ENCODE measurements at regions not wholly inside any gene's neighbourhood (a gene's known extent, or its start where the extent isn't known, plus 50 kb on each side); places are given as distances from the start of the nearest gene placed in this dataset.

DNA sequence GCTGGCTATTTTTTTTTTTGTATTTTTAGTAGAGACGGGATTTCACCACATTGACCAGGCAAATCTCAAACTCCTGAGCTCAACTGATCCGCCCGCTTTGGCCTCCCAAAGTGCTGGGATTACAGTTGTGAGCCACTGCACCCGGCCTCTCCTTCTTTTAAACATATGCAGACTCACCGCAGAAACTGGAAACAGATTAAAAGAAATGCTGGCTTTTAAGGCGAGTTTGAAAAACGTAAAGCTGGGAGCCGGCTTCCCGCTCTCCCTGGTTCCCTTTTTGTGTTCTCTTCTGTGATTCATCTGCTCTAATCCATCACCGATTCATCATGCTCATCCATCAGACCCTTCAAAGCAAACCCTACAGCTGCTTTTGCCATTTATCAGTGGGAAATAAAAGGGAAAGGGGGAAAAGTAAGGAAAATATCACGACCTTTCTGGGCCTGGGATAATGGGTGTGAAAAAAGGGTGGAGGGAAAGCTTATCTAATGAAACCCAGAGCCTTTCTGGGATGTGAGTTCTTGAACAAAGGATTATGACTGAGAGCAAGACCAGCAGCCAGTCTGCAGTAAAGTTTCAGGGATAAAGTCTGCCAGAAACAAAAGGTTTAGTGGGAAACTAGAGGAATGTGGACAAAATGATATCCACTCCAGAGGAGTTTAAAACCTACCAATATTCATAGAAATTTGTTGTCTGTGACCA is 92.3 kb upstream of the LRIG1 start:
- DNase-seq (ENCODE audit: low read depth), result no peak

DNA sequence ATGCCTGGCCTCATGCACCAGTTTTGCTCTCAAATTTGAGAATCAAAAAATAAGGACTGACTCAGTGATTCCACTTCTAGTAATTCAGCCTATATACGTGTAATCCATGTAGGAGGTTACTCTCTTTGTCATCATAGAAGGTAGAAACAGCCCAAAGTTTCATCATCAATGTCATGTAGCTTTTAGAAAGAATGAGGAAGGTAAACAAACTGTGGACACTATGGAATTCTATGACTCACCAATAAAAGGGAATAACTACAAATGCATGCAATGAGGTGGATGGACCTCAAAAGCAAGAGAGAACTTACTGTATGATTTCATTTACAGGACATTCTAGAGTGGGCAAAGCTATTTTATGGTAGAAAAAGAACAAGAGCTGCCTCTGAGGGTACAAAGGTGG is 93.2 kb upstream of the LRIG1 start:
- no peak for DNase-seq (ENCODE audit: low read depth)

DNA sequence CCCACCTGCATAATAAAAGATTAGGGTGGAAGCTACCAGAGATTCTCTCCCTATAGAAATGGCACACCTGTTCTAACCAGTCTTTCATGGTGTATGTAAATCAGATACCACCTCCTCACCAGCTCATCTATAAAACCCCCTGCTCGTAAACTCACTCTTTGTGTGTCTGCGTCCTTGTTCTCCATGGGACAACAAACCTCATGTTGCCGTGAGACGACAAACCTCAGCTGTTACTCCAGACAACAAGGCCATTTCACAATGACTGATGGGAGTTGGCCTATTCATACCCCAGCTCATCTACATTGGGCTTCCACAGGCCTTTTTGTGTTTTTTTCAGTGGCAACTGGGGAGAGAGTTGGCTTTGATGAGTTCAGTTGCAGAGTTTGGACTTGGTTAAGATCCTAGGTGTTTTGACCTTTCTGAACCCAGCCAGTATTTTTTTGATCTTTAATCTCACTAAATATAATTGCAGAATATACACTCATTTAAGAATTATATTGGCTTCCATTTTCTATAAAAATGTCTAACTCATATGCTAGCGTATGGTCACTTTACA is 96.6 kb upstream of the LRIG1 start:
- DNase-seq (ENCODE audit: low read depth), result no peak

DNA sequence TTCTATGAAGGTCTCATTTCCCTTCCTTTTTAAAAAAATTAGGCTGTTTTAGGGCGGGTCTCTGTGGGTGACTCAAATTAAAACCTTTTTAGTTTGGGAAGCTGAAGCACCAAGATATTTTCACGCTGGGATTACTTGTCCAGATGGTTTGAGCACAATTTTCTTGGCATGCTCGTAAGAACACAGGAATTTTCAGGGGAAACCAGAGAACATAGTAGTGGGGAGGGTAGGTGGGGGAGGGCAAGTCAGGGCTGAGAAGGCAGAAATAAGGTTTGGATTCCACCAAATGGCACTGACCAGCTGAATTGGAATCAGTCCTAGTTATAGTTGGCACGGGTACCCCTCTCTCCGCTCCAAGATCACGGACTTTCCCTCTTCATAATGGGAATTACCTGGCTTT is 97.3 kb upstream of the LRIG1 start:
- DNase-seq (ENCODE audit: low read depth), result no peak

DNA sequence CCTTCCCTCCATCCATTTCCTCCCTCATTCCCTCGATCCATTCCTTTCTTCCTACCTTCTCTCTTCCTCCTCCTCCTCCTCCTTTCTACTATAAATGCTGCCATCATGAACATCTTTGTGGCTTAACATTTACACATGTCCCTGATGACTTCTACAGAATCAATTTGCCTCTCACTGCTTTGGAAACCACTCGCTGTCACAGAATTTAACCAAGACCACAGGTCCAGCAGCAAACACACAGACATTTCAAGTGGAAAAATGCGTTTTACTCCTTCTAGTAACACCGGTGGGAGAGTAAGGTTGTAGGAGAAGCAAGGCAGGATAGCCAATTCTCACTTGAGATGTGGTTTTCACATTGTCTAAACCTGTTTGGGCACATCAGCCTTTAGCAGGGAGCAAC is 101.4 kb upstream of the LRIG1 start:
- no peak for DNase-seq (ENCODE audit: low read depth)

DNA sequence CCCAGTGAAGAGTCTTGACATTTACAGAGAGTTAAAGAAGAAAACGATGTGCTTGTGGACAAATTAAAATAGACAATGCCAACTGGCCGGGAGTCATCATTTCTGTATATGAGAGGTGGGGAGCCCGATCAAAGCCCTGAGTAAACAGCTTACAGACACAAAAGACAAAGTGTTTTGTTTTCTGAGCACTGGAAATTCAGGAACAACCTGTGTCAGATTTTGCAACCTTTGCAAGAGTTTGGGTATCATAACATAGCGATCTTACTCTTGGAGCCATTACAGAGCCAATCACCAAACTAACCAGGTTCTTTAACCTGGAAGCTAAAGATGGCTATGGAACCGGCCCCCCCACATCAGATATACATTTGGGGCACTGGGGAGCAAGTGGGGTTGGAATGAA is 101.9 kb upstream of the LRIG1 start:
- DNase-seq (ENCODE audit: low read depth), result no peak

DNA sequence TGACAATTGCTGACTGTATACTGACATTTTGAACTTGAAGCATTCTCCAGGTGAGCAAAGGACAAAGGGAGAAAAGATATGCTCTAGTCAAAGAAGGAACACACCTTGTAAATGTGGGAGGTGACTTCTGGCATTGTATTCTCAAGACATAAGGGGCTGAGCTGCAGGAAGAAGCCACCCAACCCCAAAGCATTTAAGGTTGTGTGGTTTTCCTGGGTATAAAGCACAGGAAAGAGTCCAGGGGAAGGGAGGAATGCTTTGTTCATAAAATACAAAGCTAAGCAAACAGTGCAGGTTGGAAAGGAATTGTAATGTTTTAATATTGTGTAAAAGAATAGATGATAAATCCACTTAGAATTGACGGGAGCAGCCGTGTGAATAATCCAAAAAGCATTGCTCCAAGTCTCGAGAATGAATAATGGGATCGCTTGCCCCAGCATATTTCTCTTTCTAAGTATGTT is 102.4 kb upstream of the LRIG1 start:
- no peak for DNase-seq (ENCODE audit: low read depth)

DNA sequence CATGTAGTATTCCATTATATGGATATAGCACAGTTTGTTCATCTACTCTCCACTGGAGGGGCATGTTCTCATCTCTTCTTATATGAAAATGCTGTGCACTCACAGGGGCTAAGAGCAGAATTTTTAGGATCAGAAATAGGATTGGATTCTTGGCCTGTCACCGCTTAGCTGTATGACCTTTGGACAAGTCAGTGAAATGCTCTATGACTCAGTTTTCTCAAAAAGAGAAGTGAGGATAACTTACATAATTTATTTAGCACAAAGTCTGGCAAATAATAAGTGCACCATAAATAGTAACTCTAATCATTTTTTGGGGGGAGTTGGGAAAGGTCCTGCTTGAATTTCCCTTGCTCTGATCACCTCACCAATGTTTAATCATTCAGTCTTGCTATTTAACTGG is 103.7 kb upstream of the LRIG1 start:
- DNase-seq (ENCODE audit: low read depth), result no peak

DNA sequence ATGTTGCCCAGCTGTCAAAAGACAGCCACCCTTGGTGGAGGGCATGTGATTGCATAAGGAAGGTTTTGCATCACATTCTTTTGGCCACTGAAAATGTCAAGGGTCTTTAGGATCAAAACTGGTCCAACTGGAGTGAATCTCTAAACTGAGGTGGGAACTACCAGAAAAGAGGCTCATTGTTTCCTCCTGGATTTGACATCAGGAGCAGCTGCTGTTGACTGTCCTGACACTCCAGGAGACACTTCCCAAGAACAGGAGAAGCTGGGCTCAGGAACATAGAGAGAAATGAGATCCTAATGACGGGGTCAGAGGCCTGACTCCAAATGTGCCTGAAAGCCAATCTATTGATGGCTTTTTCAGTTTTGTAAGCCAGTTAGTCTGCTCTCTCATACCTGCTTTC is 105.3 kb upstream of the LRIG1 start:
- DNase-seq (ENCODE audit: low read depth), result no peak

DNA sequence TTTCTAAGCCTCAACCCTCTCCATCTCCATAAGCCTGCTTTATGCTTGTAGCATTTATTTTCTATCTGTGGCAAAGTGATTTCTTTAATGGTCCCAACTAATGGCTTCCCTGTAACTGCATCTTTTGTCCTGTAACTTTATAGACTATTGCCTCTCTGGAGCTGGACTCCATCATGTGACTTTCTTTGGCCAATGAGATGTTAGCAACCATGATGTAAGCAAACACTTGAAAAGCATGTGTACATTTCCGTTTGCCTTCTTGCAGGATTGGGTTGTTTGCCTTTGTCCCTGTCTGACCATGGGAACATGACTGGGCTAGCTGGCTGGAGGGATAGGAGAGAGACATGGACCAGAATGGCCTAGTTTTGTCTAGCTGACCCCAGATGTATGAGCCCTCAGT is 106.0 kb upstream of the LRIG1 start:
- DNase-seq (ENCODE audit: low read depth), result no peak

DNA sequence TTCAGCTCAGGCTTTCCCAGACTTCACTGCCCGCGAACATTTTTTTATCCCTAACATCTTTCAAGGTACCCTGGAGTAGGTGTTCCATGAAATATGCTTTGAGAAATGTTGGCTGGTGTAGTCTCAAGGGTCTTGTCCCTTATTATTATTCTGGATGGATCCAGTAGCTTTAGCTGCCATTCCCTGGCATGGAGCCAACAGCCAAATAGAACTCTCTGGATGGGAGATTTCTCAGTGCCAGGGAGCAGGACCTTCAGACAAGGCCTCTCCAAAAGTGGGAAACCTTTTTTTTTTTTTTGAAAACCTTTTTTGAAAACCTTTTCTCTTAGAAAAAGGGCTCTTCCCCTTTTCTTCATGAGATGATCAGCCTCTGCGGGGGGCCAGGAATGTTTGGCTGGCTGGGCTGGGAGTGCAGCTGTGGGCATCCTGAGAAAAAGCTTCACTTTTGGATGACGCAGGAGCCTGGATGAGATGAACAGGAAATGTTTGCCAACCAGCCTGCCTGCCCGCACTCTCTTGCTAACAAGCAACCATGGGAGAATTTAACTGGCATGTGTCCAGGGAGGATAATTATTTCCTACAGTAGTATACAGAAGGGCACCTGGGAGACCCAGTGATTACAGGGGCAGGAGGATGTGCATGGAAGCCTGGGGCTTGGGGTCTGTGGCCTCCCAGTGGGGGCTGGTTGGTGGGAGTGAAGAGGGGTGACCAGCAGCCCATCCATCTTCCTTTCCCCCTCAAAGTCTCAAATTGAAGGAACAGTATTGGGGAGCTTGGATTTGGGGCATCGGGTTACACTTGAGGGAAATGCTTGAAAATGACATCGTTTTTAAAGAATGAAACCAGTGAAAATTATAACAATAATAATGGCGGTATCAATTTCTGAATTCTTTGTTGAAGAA is 109.1 kb upstream of the LRIG1 start:
- DNase-seq (ENCODE audit: low read depth), result no peak

DNA sequence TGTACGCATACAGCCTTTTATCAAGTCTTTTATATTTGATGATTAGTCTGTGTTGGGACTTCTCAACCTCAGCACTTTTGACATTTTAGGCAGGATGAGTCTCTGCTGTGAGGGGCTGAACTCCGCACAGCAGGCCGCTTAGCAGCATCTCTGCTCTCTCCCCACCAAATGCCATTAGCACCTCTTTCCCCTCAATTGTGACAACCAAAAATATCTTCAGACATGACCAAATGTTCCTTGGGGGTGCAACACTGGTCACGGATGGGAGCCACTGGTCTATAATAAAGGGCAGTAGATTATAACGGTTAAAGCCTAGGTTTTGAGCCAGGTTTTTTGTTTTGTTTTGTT is 109.7 kb upstream of the LRIG1 start:
- no peak for DNase-seq (ENCODE audit: low read depth)

DNA sequence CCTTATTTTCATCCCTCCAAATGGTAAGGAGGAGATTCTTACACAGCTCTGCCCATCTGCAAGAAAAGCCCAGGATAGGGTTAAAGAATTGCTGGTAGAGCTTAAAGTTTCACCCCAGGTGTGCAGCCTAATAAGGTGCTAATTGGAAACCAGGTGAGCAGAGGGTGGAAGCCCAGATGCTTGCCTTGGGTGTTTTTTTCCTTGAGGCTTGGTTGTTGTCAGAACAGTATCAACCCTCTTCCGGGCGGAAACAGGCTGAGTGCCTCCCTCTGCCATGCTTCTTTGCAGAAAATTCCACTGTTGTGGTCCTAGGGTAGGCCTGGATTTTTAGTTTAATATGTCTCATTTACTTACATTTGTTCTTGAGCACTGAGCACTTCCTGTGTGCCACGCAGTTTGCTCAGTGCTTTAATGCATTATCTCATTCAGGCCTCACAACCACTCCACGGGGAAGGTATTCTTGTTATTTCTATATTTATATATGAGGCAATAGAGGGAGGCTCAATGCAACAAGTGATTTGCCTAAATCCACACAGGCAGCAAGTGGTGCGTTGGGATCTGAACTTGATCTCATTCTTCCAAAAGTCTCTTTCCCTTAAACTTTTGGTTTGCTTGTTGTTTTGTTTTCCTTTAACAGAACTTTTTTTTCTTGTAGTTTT is 115.0 kb upstream of the LRIG1 start:
- DNase-seq (ENCODE audit: low read depth), result no peak

DNA sequence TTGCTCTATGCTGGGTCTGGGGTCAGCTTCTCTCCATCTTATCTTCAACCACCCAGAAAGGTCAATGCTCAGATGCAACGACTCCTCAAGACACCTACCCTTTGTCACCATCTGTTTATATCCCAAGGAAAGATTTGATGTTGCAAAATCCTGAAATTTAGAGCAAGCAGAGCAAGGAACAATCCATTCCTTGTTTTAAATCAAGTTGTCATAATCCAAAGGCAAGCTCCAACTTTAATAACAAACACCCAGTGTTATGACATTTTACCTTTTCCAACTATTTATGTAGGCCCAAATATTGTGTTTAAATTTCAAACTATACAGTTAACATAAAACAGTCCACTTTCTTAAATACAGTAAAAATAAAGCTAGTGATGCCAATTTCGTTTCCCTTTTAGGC is 116.5 kb upstream of the LRIG1 start:
- DNase-seq (ENCODE audit: low read depth), result no peak

DNA sequence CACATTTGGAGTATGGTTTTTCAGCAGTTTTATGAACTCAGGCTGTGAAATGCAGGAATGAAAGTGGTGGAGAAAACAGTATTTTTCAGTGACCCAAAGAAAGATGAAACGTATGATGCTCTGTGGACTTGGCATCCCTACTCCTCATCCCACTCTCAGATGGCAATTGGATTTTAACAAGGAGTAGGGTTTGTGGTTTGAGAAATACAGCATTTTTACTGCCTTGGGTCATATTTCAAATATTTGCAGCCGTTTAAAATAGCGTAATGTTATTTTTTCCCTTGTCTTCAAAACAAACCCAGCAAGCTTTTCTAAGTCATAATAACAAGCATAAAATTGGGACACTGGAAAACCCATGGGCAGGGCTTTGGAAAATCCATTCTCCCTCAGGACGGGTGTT is 117.2 kb upstream of the LRIG1 start:
- no peak for DNase-seq (ENCODE audit: low read depth)

DNA sequence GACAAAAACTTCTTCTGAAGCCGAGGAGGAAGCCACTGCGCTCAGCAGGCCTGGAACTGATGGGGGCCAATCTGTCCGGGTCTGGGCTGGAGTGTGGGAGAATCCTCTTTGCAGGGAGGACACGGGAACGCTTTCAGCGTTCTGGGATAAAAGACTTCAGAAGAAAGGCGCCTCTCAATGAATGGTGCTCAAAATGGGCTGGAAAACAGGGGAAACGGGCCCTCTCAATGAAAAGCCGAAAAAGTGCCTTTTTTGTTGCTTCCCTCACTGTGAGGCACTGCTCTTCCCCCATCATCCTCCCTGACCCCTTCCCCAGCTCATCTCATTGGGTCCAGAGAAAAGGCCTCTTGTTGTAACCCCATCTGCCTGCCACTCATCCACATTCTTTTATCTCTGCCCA is 119.5 kb upstream of the LRIG1 start:
- no peak for DNase-seq (ENCODE audit: low read depth)

DNA sequence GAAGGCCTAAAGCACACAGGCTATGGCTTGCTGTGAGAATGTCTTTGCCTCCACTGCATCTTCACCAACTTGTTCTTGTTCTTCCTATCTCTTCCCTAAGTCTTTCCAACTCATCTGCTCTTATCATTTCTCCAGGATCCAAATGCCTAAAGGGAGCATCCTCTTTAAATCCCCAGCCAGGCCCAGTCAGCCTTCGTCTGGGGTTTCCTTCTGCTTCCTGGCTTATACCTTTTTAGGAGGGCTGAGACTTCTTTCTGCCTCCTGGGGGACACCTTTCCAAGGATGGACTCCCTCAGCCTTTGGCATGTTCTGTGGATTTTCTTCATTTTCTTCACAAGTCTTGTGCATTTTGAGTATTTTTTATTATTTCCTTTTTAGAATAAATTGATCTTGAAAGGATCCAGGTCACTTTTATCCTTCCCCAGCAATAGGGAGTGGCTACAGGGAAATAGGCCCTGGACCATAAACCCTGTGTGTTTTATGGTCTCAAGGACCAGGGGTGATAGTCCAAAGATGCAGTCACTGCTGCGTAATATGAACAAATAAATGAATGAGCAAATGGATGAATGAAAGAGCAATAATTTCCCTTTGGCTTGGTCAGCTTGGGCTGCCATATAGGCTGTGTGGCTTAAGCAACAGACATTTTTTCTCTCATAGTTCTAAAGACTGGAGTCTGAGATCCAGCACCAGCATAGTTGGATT is 122.1 kb upstream of the LRIG1 start:
- DNase-seq (ENCODE audit: low read depth), result no peak

DNA sequence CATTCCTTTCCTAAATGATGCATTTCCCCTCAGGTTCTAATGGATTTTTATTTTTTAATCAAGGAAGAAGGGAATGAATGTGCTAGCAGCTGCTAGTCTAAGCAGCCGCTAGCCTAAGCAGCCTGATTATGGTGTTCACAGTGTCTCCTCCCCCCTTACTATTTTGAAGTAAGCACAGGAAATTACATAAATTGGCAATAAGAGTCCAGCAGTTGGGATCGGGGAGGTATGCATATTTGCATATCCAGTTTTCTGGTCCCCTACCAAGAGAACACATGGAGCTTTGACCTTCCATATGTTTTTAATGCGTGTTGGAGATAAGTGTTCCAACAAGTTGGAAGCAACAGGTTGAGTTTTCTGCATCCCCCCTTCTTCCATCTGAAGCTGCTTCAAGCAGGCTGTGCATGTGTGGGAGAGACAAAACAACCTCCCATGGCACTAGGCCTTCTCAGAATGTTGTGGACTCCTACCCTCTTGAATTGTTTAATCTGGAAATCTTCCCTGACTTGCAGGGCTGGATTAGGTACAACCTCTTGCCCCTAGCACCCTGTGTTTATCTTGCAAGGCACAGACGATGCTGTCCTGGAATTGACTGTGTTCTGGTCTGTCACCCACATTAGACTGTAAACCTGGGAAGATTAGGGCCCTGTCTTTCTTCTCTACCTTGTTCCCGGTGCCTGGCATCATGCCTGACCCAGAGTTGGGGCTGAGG is 124.8 kb upstream of the LRIG1 start:
- no peak for DNase-seq (ENCODE audit: low read depth)

DNA sequence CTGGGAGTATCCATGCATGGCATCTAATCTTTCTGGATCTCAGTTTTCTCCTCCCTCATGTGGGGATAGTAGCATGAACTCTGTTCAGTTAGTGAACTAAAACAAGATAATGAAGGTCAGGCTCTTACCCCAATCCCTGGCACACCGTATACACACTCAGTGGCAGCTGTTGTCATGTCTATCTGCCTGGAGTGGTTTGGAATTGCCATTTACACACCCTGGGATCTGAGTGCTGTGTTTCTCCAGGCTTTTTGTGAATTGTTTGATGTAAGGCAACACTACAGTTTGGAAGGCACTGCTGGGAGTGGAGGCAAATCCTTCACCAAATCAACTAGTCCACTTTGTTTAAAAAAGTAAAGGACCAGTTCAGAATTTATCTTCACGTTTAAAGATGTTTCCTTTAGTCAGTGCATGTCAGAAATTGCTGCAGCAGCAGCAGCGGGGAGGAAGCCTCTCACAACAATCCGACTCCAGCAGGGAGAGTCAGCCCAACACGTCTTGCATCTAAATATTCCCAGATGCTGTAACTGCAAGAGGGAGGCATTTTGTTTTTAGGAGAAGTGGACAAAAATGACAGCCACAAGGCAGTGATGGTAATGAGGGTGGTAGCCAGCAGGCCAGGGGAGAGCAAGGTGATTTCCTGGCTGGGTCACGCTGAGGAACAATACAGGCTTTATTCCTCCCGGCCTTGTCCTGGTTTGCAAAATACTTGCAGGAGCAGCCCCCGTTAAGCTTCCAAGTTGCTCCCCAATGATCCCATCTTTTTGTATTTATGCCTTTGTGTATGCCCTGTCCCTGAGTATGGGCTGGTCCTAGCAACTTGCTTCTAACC is 128.5 kb upstream of the LRIG1 start:
- DNase-seq (ENCODE audit: low read depth), result no peak

DNA sequence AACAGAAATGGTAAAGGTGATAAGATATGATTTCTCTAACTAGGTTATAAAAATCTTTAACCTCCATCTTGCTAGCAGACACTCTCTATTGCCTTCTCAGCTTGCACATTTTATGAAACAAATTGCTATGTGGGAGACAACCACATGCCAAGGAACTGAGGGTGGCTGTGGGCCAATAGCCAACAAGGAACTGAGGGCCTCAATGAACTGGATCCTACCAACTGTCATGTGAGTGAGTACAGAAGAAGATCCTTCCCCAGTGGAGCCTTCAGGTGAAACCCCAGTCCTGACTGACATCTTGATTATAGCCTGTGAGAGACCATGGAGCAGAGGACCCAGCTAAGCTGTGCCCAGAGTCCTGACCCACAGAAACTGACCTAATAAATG is 129.2 kb upstream of the LRIG1 start:
- DNase-seq (ENCODE audit: low read depth), result no peak
